ENCODE measurements at regions not wholly inside any gene's neighbourhood (a gene's known extent, or its start where the extent isn't known, plus 50 kb on each side); places are given as distances from the start of the nearest gene placed in this dataset.
A peak's percentile ranks its signal among the peaks of the same experiment; 100 is the strongest.

- TF ChIP-seq POLR2AphosphoS5 (IDR thresholded peaks at IDR 0.05; ENCODE audit: insufficient read depth, low read depth, low read length) (no peak), POLR2A (IDR thresholded peaks at IDR 0.05; ENCODE audit: low read depth, low read length) (no peak), JUN (IDR thresholded peaks at IDR 0.05; ENCODE audit: borderline replicate concordance, insufficient read depth, insufficient read length, low read depth) (no peak), CTCF (IDR thresholded peaks at IDR 0.05; ENCODE audit: extremely low read depth in 1 of 2, insufficient read depth in 1 of 2, low read depth in 1 of 2, low read length in 2 of 2) (no peak), EZH2 (IDR thresholded peaks at IDR 0.05; ENCODE audit: borderline replicate concordance, low read depth, low read length, severe bottlenecking) (no peak), GATA2 (IDR thresholded peaks at IDR 0.05; ENCODE audit: insufficient read depth, insufficient read length, low read depth, low read length) (peak; percentile 42), MYC (IDR thresholded peaks at IDR 0.05; ENCODE audit: low read depth, low read length) (no peak)
Observed at GRCh38 chr6:22642254-22642653, 72.9 kb downstream of the HDGFL1 start.
